RWPE2 (cell line): ENCODE measurements at regions not wholly inside any gene's neighbourhood (a gene's known extent, or its start where the extent isn't known, plus 50 kb on each side); places are given as distances from the start of the nearest gene placed in this dataset.

Experiments used
- ATAC-seq: fragments of 200-7000 bp; cut with Tn5 transposase; 3 replicates; pipeline ENCODE4 v1.9.1; 2021; ENCODE audit warnings: low read depth
- DNase-seq: peaks from one replicate; pipeline ENCODE4 v3.0.0-alpha.2; 2020; ENCODE audit warnings: low spot score
- H3K27ac ChIP-seq: fragments of 450-650 bp; 2 replicates; pipeline ENCODE4 v1.5.1; 2017; ENCODE audit warnings: mild to moderate bottlenecking; ENCODE audit not compliant: poor library complexity, severe bottlenecking
- H3K27me3 ChIP-seq: fragments of 250-450 bp; sonication (Bioruptor Pico); 2 replicates; pipeline ENCODE4 v1.5.1; 2021; ENCODE audit warnings: mild to moderate bottlenecking, moderate library complexity; ENCODE audit not compliant: insufficient read depth, poor library complexity, severe bottlenecking
- H3K36me3 ChIP-seq: fragments of 250-450 bp; sonication (Bioruptor Pico); 2 replicates; pipeline ENCODE4 v1.5.1; 2020; ENCODE audit warnings: low read depth, mild to moderate bottlenecking, moderate library complexity
- H3K4me1 ChIP-seq: fragments of 250-450 bp; sonication (Bioruptor Pico); 2 replicates; pipeline ENCODE4 v1.5.1; 2021; ENCODE audit warnings: mild to moderate bottlenecking, moderate library complexity; ENCODE audit not compliant: insufficient read depth, poor library complexity, severe bottlenecking
- H3K4me3 ChIP-seq: fragments of 250-450 bp; sonication (Bioruptor Pico); 2 replicates; pipeline ENCODE4 v1.5.1; 2021; ENCODE audit warnings: mild to moderate bottlenecking, moderate library complexity; ENCODE audit not compliant: severe bottlenecking
- H3K9me3 ChIP-seq: fragments of 250-450 bp; sonication (Bioruptor Pico); 2 replicates; pipeline ENCODE4 v1.5.1; 2021; ENCODE audit warnings: mild to moderate bottlenecking, moderate library complexity; ENCODE audit not compliant: severe bottlenecking
- TF ChIP-seq, protein P1 (sequence below): fragments of 450-650 bp; IDR thresholded peaks from one replicate; pipeline ENCODE4 v1.5.1; 2017; ENCODE audit warnings: mild to moderate bottlenecking, moderate library complexity; ENCODE audit not compliant: poor library complexity, severe bottlenecking

GRCh38 chr2:67210430-67210829 is 186.7 kb upstream of the ETAA1 start:
- Histone ChIP-seq H3K9me3 (no peaks in the 10 kb centered on the region), H3K4me1 (no peaks in the 10 kb centered on the region), H3K36me3 (no peaks in the 10 kb centered on the region), H3K27me3 (no peaks in the 10 kb centered on the region), H3K27ac (no peak overlapping the region), H3K4me3 (no peak overlapping the region)
- ATAC-seq, result no peak
- TF ChIP-seq, protein P1, sequence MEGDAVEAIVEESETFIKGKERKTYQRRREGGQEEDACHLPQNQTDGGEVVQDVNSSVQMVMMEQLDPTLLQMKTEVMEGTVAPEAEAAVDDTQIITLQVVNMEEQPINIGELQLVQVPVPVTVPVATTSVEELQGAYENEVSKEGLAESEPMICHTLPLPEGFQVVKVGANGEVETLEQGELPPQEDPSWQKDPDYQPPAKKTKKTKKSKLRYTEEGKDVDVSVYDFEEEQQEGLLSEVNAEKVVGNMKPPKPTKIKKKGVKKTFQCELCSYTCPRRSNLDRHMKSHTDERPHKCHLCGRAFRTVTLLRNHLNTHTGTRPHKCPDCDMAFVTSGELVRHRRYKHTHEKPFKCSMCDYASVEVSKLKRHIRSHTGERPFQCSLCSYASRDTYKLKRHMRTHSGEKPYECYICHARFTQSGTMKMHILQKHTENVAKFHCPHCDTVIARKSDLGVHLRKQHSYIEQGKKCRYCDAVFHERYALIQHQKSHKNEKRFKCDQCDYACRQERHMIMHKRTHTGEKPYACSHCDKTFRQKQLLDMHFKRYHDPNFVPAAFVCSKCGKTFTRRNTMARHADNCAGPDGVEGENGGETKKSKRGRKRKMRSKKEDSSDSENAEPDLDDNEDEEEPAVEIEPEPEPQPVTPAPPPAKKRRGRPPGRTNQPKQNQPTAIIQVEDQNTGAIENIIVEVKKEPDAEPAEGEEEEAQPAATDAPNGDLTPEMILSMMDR, result no peak
- DNase-seq, result no peak

- TF ChIP-seq, protein P1, result no peak
- Histone ChIP-seq H3K27me3 (no peaks in the 10 kb centered on the region), H3K27ac (no peak overlapping the region), H3K4me3 (no peak overlapping the region), H3K4me1 (no peaks in the 10 kb centered on the region), H3K36me3 (no peaks in the 10 kb centered on the region), H3K9me3 (no peaks in the 10 kb centered on the region)
- no peak for ATAC-seq
- DNase-seq, result no peak
These were observed 184.9 kb upstream of the ETAA1 start for GRCh38 chr2:67212203-67212602.

DNA sequence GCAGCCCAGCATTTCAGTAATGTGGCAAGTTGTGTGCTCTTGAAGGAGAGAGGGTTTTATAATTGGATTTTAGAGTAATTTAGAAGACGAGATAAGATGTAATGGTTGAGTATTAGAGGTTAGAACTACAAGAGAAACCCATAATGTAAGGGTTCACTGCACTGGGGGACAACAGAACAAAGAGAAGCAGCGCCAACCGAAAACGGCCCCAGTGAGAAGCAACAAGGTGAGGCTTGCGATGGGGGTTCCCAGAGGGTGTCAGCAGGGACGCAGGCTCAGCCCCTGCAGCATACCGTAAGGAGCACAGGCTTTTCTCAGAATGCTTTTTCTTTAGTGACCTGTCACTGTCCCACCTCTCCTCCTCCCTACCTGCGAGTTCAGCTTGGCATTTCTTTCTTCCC is 183.9 kb upstream of the ETAA1 start:
- ATAC-seq, result no peak
- H3K4me1 ChIP-seq, result no peaks in the 10 kb centered on the region
- TF ChIP-seq, protein P1, result no peak
- no peaks in the 10 kb centered on the region for H3K27me3 ChIP-seq
- no peaks in the 10 kb centered on the region for H3K9me3 ChIP-seq
- no peak overlapping the region for H3K4me3 ChIP-seq
- DNase-seq, result no peak
- H3K27ac ChIP-seq, result no peak overlapping the region
- no peaks in the 10 kb centered on the region for H3K36me3 ChIP-seq

GRCh38 chr2:67213677-67214402 is 183.3 kb upstream of the ETAA1 start:
- H3K36me3 ChIP-seq, result no peaks in the 10 kb centered on the region
- TF ChIP-seq, protein P1, result no peak
- H3K4me3 ChIP-seq, result no peak overlapping the region
- H3K27ac ChIP-seq, result no peak overlapping the region
- DNase-seq, result no peak
- H3K9me3 ChIP-seq, result no peaks in the 10 kb centered on the region
- no peak for ATAC-seq
- no peaks in the 10 kb centered on the region for H3K27me3 ChIP-seq
- no peaks in the 10 kb centered on the region for H3K4me1 ChIP-seq

- Histone ChIP-seq H3K4me3 (no peak overlapping the region), H3K4me1 (no peaks in the 10 kb centered on the region)
- no peak for ATAC-seq
These were observed 182.4 kb upstream of the ETAA1 start for GRCh38 chr2:67214585-67215185.

More at GRCh38 chr2:67214585-67215185, 182.4 kb upstream of the ETAA1 start:
- Histone ChIP-seq H3K9me3 (no peaks in the 10 kb centered on the region), H3K27ac (no peak overlapping the region), H3K36me3 (no peaks in the 10 kb centered on the region), H3K27me3 (no peaks in the 10 kb centered on the region)
- TF ChIP-seq, protein P1, result no peak
- no peak for DNase-seq
